IMR-90 (cell line): ENCODE measurements at regions not wholly inside any gene's neighbourhood (a gene's known extent, or its start where the extent isn't known, plus 50 kb on each side); places are given as distances from the start of the nearest gene placed in this dataset.

Experiments used
- ATAC-seq: fragments of 200-7000 bp; cut with Tn5 transposase; 2 replicates; pipeline ENCODE4 v1.9.1; 2020; ENCODE audit warnings: low read depth, mild to moderate bottlenecking, moderate library complexity
- BruUV-seq: library from RNA; stranded (reverse); fragments of 400-500 nt; replicated peaks from 2 replicates; lab custom pipeline; 2021; lab: Mats Ljungman, UMichigan
- CTCF ChIA-PET: fragments of 300-600 bp; formaldehyde crosslinking; extraction: SDS; loops from one replicate; lab custom pipeline; 2021; ENCODE audit warnings: antibody characterized with exemption; lab: Yijun Ruan, JAX
- POLR2A ChIA-PET: fragments of 300-600 bp; sonication (Branson Sonifier 250); formaldehyde crosslinking; loops from one replicate; lab custom pipeline; 2022; ENCODE audit warnings: antibody characterized with exemption; ENCODE audit not compliant: unreplicated experiment; lab: Charles Lee
- DNase-seq: peaks from one replicate; pipeline ENCODE4 v3.0.0; 2013
- H2AFZ ChIP-seq: replicated peaks from 2 replicates; pipeline ENCODE3; 2013; ENCODE audit warnings: low read length, mild to moderate bottlenecking; ENCODE audit not compliant: poor library complexity
- H2AK5ac ChIP-seq: 2 replicates; pipeline ENCODE4 v1.6.1; 2013; ENCODE audit warnings: low read depth, low read length, inconsistent platforms
- H2AK9ac ChIP-seq: replicated peaks from 2 replicates; pipeline ENCODE3; 2013; ENCODE audit warnings: mild to moderate bottlenecking, low read depth, low read length, moderate library complexity; ENCODE audit not compliant: poor library complexity
- H2BK120ac ChIP-seq: 2 replicates; pipeline ENCODE4 v1.6.1; 2013; ENCODE audit warnings: low read depth, low read length, inconsistent platforms
- H2BK15ac ChIP-seq: 3 replicates; pipeline ENCODE4 v1.6.1; 2013; ENCODE audit warnings: low read depth, low read length, inconsistent platforms
- H2BK20ac ChIP-seq: 2 replicates; pipeline ENCODE4 v1.6.1; 2013; ENCODE audit warnings: low read depth, mild to moderate bottlenecking, inconsistent platforms, low read length, moderate library complexity
- H2BK5ac ChIP-seq: 2 replicates; pipeline ENCODE4 v1.6.1; 2013; ENCODE audit warnings: mild to moderate bottlenecking, low read depth, low read length, inconsistent platforms; ENCODE audit not compliant: poor library complexity, severe bottlenecking
- H3K14ac ChIP-seq: replicated peaks from 2 replicates; pipeline ENCODE4 v1.6.1; 2013; ENCODE audit warnings: low read depth, low read length, inconsistent platforms
- H3K18ac ChIP-seq: 2 replicates; pipeline ENCODE4 v1.6.1; 2013; ENCODE audit warnings: low read depth, low read length, control low read depth
- H3K23ac ChIP-seq: 2 replicates; pipeline ENCODE4 v1.6.1; 2013; ENCODE audit warnings: low read depth, low read length, inconsistent platforms
- H3K27ac ChIP-seq: 2 replicates; pipeline ENCODE4 v1.5.1; 2013; ENCODE audit warnings: mild to moderate bottlenecking, control low read depth, low read length; ENCODE audit not compliant: insufficient read depth
- H3K27me3 ChIP-seq: 2 replicates; pipeline ENCODE4 v1.6.1; 2013; ENCODE audit warnings: low read length; ENCODE audit not compliant: control insufficient read depth, insufficient read depth
- H3K36me3 ChIP-seq: 2 replicates; pipeline ENCODE4 v1.6.1; 2013; ENCODE audit warnings: low read length, mixed read lengths; ENCODE audit not compliant: control insufficient read depth, insufficient read depth
- H3K4ac ChIP-seq: 2 replicates; pipeline ENCODE4 v1.6.1; 2013; ENCODE audit warnings: low read depth, low read length, inconsistent platforms
- H3K4me1 ChIP-seq: 2 replicates; pipeline ENCODE4 v1.6.1; 2013; ENCODE audit warnings: low read length, mixed read lengths; ENCODE audit not compliant: control insufficient read depth, insufficient read depth
- H3K4me2 ChIP-seq: 2 replicates; pipeline ENCODE4 v1.6.1; 2013; ENCODE audit warnings: low read depth, mild to moderate bottlenecking, control low read depth, low read length, moderate library complexity
- H3K4me3 ChIP-seq: 2 replicates; pipeline ENCODE4 v1.5.1; 2013; ENCODE audit warnings: low read depth, mild to moderate bottlenecking, control low read depth, low read length, moderate library complexity; ENCODE audit not compliant: insufficient read depth
- H3K56ac ChIP-seq: 2 replicates; pipeline ENCODE4 v1.6.1; 2013; ENCODE audit warnings: low read length, inconsistent platforms; ENCODE audit not compliant: insufficient read depth; ENCODE audit errors: extremely low read depth
- H3K79me1 ChIP-seq, 2 experiments: 2 replicates each; pipeline ENCODE4 v1.6.1; 2013; ENCODE audit warnings: low read length in 2 of 2, inconsistent platforms in 1 of 2, low read depth in 1 of 2
- H3K9ac ChIP-seq: 2 replicates; pipeline ENCODE4 v1.6.1; 2013; ENCODE audit warnings: low read depth, low read length, control low read depth
- H3K9me1 ChIP-seq: 2 replicates; pipeline ENCODE4 v1.6.1; 2013; ENCODE audit warnings: low read length, inconsistent platforms; ENCODE audit not compliant: insufficient read depth
- H3K9me3 ChIP-seq: 2 replicates; pipeline ENCODE4 v1.6.1; 2013; ENCODE audit warnings: low read length; ENCODE audit not compliant: control insufficient read depth, insufficient read depth
- H4K20me1 ChIP-seq: 2 replicates; pipeline ENCODE4 v1.6.1; 2013; ENCODE audit warnings: low read length, inconsistent platforms; ENCODE audit not compliant: insufficient read depth
- H4K5ac ChIP-seq: 2 replicates; pipeline ENCODE4 v1.6.1; 2013; ENCODE audit warnings: mild to moderate bottlenecking, low read depth, low read length, control low read depth
- H4K8ac ChIP-seq, 2 experiments: 2 replicates each; pipeline ENCODE4 v1.6.1; 2013; ENCODE audit warnings: low read depth in 2 of 2, low read length in 2 of 2, control low read depth in 1 of 2, inconsistent platforms in 1 of 2
- H4K91ac ChIP-seq: 2 replicates; pipeline ENCODE4 v1.6.1; 2013; ENCODE audit warnings: low read depth, low read length, inconsistent platforms; ENCODE audit not compliant: insufficient read depth
- CEBPB ChIP-seq: IDR thresholded peaks from 2 replicates; pipeline ENCODE4 v1.6.1; 2012; ENCODE audit warnings: low read depth, low read length, improper control_type of control experiment
- MXI1 ChIP-seq: IDR thresholded peaks from 2 replicates; pipeline ENCODE4 v1.6.1; 2012; ENCODE audit warnings: low read depth, mild to moderate bottlenecking, low read length, moderate library complexity, borderline replicate concordance
- RAD21 ChIP-seq: IDR thresholded peaks from 2 replicates; pipeline ENCODE4 v1.6.1; 2012; ENCODE audit warnings: low read length, improper control_type of control experiment
- RCOR1 ChIP-seq: IDR thresholded peaks from 2 replicates; pipeline ENCODE4 v1.6.1; 2012; ENCODE audit warnings: mild to moderate bottlenecking, low read length, improper control_type of control experiment; ENCODE audit not compliant: insufficient replicate concordance
- USF2 ChIP-seq: fragments of 150-350 bp; IDR thresholded peaks from 2 replicates; pipeline ENCODE4 v1.6.1; 2017; ENCODE audit warnings: mild to moderate bottlenecking, antibody characterized with exemption, low read length, low read depth
- WGBS, 2 experiments: methylation state at CpG; one replicate each; pipeline versions ENCODE4 v1.1.5 to v1.1.7; 2013; ENCODE audit warnings: missing lambda C conversion rate in 2 of 2; ENCODE audit not compliant: insufficient read length in 1 of 2; ENCODE audit errors: extremely low coverage in 2 of 2; 5-methylcytosine and 5-hydroxymethylcytosine counted together
- dilution Hi-C: fragments of 300-500 bp; cut with HindIII; formaldehyde crosslinking; loops from one replicate; pipeline ENCODE4 v1.14.3; 2018; ENCODE audit warnings: low sequenced_read_pairs; ENCODE audit not compliant: unreplicated experiment
- in situ Hi-C: fragments of 300-500 bp; cut with MboI; formaldehyde crosslinking; loops from 3 replicates; pipeline ENCODE4 v1.14.3; 2019; ENCODE audit warnings: low sequenced_read_pairs, inconsistent platforms, mixed read lengths
- intact Hi-C: fragments of 100-400 bp; cut with micrococcal nuclease; formaldehyde crosslinking; loops from 2 replicates; pipeline ENCODE4 v1.10.0; 2022
- TF ChIP-seq, protein P1 (sequence below): conservative IDR thresholded peaks from 2 replicates; pipeline ENCODE4 v1.5.1; 2012; ENCODE audit warnings: mild to moderate bottlenecking, low read depth, low read length, improper control_type of control experiment

DNA sequence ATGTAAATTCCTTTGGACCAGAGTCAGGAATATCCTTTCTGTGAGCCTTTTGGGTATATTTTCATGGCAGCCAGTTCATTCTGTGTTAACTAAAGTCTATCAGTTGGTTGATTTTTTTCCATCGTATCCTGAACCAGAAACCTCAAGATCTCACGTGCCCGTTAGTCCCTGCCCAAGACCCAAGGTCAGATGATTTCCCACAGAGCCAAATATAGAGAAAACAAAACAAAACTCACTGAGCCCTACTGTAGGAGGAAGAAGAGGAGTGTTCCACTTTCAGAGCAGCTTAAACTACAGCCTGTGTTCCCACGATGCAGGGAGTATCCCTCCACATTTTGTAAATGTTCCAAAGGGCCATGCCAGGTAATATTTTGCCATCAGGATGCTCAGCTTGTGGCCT, 96.0 kb upstream of the ADO start:
- Histone ChIP-seq H4K5ac (no peak overlapping the region), H4K91ac (no peak overlapping the region), H3K18ac (no peak overlapping the region), H3K79me1 (no peaks in the 10 kb centered on the region), H3K4ac (no peak overlapping the region), H2AFZ (no peak overlapping the region), H2AK9ac (no peak overlapping the region), H3K27me3 (peaks cover 3% of the 10 kb centered on the region), H3K4me1 (no peaks in the 10 kb centered on the region), H3K23ac (no peak overlapping the region), H2AK5ac (no peak overlapping the region), H4K20me1 (no peaks in the 10 kb centered on the region), H2BK5ac (no peak overlapping the region), H3K56ac (no peak overlapping the region), H3K4me2 (no peak overlapping the region), H2BK15ac (no peak overlapping the region), H3K9me1 (no peaks in the 10 kb centered on the region), H3K9ac (no peak overlapping the region), H3K36me3 (no peaks in the 10 kb centered on the region), H3K14ac (no peak overlapping the region), H4K8ac (no peak overlapping the region), H2BK20ac (no peak overlapping the region), H3K27ac (no peak overlapping the region), H2BK120ac (no peak overlapping the region), H3K9me3 (no peaks in the 10 kb centered on the region), H3K4me3 (no peak overlapping the region)
- in situ Hi-C loops: no loop called here
- CTCF ChIA-PET: no interaction called here
- no CpG with 5 or more reads among the region's 4 CpGs for WGBS, 2 experiments
- dilution Hi-C loops: no loop called here
- ATAC-seq (no peak), DNase-seq (no peak)
- POLR2A ChIA-PET: no interaction called here
- TF ChIP-seq USF2 (no peak), CEBPB (no peak), RCOR1 (no peak), MXI1 (no peak), RAD21 (no peak)
- TF ChIP-seq, protein P1, sequence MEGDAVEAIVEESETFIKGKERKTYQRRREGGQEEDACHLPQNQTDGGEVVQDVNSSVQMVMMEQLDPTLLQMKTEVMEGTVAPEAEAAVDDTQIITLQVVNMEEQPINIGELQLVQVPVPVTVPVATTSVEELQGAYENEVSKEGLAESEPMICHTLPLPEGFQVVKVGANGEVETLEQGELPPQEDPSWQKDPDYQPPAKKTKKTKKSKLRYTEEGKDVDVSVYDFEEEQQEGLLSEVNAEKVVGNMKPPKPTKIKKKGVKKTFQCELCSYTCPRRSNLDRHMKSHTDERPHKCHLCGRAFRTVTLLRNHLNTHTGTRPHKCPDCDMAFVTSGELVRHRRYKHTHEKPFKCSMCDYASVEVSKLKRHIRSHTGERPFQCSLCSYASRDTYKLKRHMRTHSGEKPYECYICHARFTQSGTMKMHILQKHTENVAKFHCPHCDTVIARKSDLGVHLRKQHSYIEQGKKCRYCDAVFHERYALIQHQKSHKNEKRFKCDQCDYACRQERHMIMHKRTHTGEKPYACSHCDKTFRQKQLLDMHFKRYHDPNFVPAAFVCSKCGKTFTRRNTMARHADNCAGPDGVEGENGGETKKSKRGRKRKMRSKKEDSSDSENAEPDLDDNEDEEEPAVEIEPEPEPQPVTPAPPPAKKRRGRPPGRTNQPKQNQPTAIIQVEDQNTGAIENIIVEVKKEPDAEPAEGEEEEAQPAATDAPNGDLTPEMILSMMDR: no peak
- BruUV-seq: no TSS peak
- intact Hi-C loops: no loop called here
